GM12878 (cell line): ENCODE measurements at regions not wholly inside any gene's neighbourhood (a gene's known extent, or its start where the extent isn't known, plus 50 kb on each side); places are given as distances from the start of the nearest gene placed in this dataset.

ENCODE experiments used
- ATAC-seq: fragments of 200-7000 bp; cut with Tn5 transposase; 3 replicates; pipeline ENCODE4 v1.9.1; 2020; ENCODE audit warnings: mild to moderate bottlenecking, moderate library complexity
- BruUV-seq: library from RNA; stranded (reverse); fragments of 400-500 nt; replicated peaks from 2 replicates; lab custom pipeline; 2021; lab: Mats Ljungman, UMichigan
- CTCF ChIA-PET: fragments of 300-600 bp; sonication (Branson Sonifier 250); formaldehyde crosslinking; extraction: SDS; loops from one replicate; lab custom pipeline; 2021; ENCODE audit warnings: inconsistent platforms; lab: Yijun Ruan, JAX
- POLR2A ChIA-PET: fragments of 350-600 bp; formaldehyde crosslinking; extraction: SDS; loops from one replicate; lab custom pipeline; 2021; ENCODE audit warnings: inconsistent platforms; lab: Charles Lee
- RAD21 ChIA-PET: fragments of 300-600 bp; sonication (Branson Sonifier 250); formaldehyde crosslinking; loops from one replicate; lab custom pipeline; 2023; ENCODE audit warnings: antibody characterized with exemption; ENCODE audit not compliant: unreplicated experiment; lab: Charles Lee
- SMC1A ChIA-PET: fragments of 300-600 bp; sonication (Branson Sonifier 250); formaldehyde crosslinking; loops from one replicate; lab custom pipeline; 2023; ENCODE audit not compliant: unreplicated experiment, uncharacterized antibody; lab: Charles Lee
- DNase-seq: peaks from one replicate; pipeline ENCODE4 v3.0.0-alpha.2; 2011; ENCODE audit warnings: low read depth, low spot score
- FAIRE-seq: peaks from 3 replicates; lab custom pipeline; 2011; peaks lifted over from hg19 to GRCh38; lab: Jason Lieb, UNC
- H2AFZ ChIP-seq: 2 replicates; pipeline ENCODE4 v1.6.0; 2011; ENCODE audit warnings: low read depth, low read length, control low read depth; ENCODE audit not compliant: control insufficient read depth
- H3K27ac ChIP-seq: 2 replicates; pipeline ENCODE4 v1.5.1; 2011; ENCODE audit warnings: control low read depth; ENCODE audit not compliant: control insufficient read depth, insufficient read depth
- H3K27me3 ChIP-seq, 2 experiments: replicated peaks in 1 of 2; 2 replicates each; pipeline versions ENCODE4 v1.6.0 to v1.6.1; 2011; ENCODE audit warnings: low read length in 1 of 2; ENCODE audit not compliant: control insufficient read depth in 2 of 2, insufficient read depth in 2 of 2
- H3K36me3 ChIP-seq, 2 experiments: 2 replicates each; pipeline ENCODE4 v1.5.1; 2011; ENCODE audit warnings: low read length in 1 of 2; ENCODE audit not compliant: control insufficient read depth in 2 of 2, insufficient read depth in 2 of 2
- H3K4me1 ChIP-seq: 2 replicates; pipeline ENCODE4 v1.6.1; 2011; ENCODE audit warnings: mild to moderate bottlenecking, low read length, moderate library complexity, mixed read lengths; ENCODE audit not compliant: control insufficient read depth, insufficient read depth
- H3K4me2 ChIP-seq: 2 replicates; pipeline ENCODE4 v1.6.0; 2011; ENCODE audit warnings: control low read depth; ENCODE audit not compliant: control insufficient read depth, insufficient read depth
- H3K4me3 ChIP-seq: fragments of 200-600 bp; sonication (generic); 2 replicates; pipeline ENCODE4 v1.5.1; 2016
- H3K79me2 ChIP-seq: 2 replicates; pipeline ENCODE4 v1.6.0; 2011; ENCODE audit warnings: low read length; ENCODE audit not compliant: control insufficient read depth, insufficient read depth
- H3K9ac ChIP-seq: 2 replicates; pipeline ENCODE4 v1.8.0; 2011; ENCODE audit warnings: low read length, control low read depth, mixed read lengths; ENCODE audit not compliant: control insufficient read depth, insufficient read depth
- H3K9me3 ChIP-seq: replicated peaks from 3 replicates; pipeline ENCODE4 v1.5.1; 2011; ENCODE audit warnings: mild to moderate bottlenecking, low read length; ENCODE audit not compliant: control insufficient read depth, insufficient read depth
- H4K20me1 ChIP-seq: 2 replicates; pipeline ENCODE4 v1.6.0; 2011; ENCODE audit not compliant: control insufficient read depth, insufficient read depth
- BCL11A ChIP-seq: IDR thresholded peaks from 2 replicates; pipeline ENCODE4 v1.6.1; 2011; ENCODE audit warnings: low read depth, low read length
- EZH2 ChIP-seq: IDR thresholded peaks from 2 replicates; pipeline ENCODE4 v1.6.1; 2012; ENCODE audit warnings: low read depth, mild to moderate bottlenecking, control low read depth, inconsistent platforms, low read length, borderline replicate concordance; ENCODE audit not compliant: control insufficient read depth
- FOXK2 ChIP-seq: fragments of 450-650 bp; IDR thresholded peaks from 2 replicates; pipeline ENCODE4 v1.6.1; 2017; ENCODE audit warnings: mild to moderate bottlenecking, moderate library complexity
- MEF2B ChIP-seq: fragments of 450-650 bp; IDR thresholded peaks from 2 replicates; pipeline ENCODE4 v1.6.1; 2018; ENCODE audit warnings: mild to moderate bottlenecking, moderate library complexity; ENCODE audit not compliant: partially characterized antibody, poor library complexity, severe bottlenecking
- PAX5 ChIP-seq: IDR thresholded peaks from 2 replicates; pipeline ENCODE4 v1.6.1; 2011; ENCODE audit warnings: low read depth, low read length, borderline replicate concordance
- RAD21 ChIP-seq: IDR thresholded peaks from 2 replicates; pipeline ENCODE4 v1.6.1; 2011; ENCODE audit warnings: mild to moderate bottlenecking, low read depth, low read length, moderate library complexity; ENCODE audit not compliant: insufficient read depth
- RAD51 ChIP-seq: fragments of 450-650 bp; IDR thresholded peaks from 2 replicates; pipeline ENCODE4 v1.6.1; 2016; ENCODE audit warnings: moderate library complexity, mild to moderate bottlenecking, inconsistent platforms
- SMC3 ChIP-seq: IDR thresholded peaks from 2 replicates; pipeline ENCODE4 v1.6.1; 2011; ENCODE audit warnings: low read length, improper control_type of control experiment, borderline replicate concordance
- WRNIP1 ChIP-seq: IDR thresholded peaks from 2 replicates; pipeline ENCODE4 v1.6.1; 2011; ENCODE audit warnings: low read depth, low read length, improper control_type of control experiment, borderline replicate concordance
- ZBED1 ChIP-seq: IDR thresholded peaks from 2 replicates; pipeline ENCODE4 v1.6.1; 2016; ENCODE audit warnings: borderline replicate concordance
- ZNF207 ChIP-seq: fragments of 450-650 bp; IDR thresholded peaks from 2 replicates; pipeline ENCODE4 v1.6.1; 2014; ENCODE audit warnings: antibody characterized with exemption, mild to moderate bottlenecking, borderline replicate concordance
- WGBS: methylation state at CpG from one replicate; pipeline ENCODE4 v1.1.6; 2016; ENCODE audit warnings: low lambda C conversion rate; ENCODE audit not compliant: insufficient replicate concordance, insufficient coverage; ENCODE audit errors: missing lambda C conversion rate; 5-methylcytosine and 5-hydroxymethylcytosine counted together
- in situ Hi-C: fragments of 300-500 bp; cut with MboI; formaldehyde crosslinking; loops from 9 replicates; pipeline ENCODE4 v1.14.3; 2018; ENCODE audit warnings: mixed read lengths
- intact Hi-C: fragments of 100-400 bp; cut with micrococcal nuclease; formaldehyde crosslinking; loops from one replicate; pipeline ENCODE4 v1.14.2; 2022; ENCODE audit not compliant: unreplicated experiment
- TF ChIP-seq, protein P1 (sequence below): fragments of 450-650 bp; IDR thresholded peaks from 2 replicates; pipeline ENCODE4 v1.6.1; 2017; ENCODE audit warnings: mild to moderate bottlenecking, moderate library complexity
- TF ChIP-seq, protein P2 (sequence below): fragments of 450-650 bp; IDR thresholded peaks from 2 replicates; pipeline ENCODE4 v1.6.1; 2018; ENCODE audit warnings: borderline replicate concordance, mild to moderate bottlenecking; ENCODE audit not compliant: partially characterized antibody

DNA sequence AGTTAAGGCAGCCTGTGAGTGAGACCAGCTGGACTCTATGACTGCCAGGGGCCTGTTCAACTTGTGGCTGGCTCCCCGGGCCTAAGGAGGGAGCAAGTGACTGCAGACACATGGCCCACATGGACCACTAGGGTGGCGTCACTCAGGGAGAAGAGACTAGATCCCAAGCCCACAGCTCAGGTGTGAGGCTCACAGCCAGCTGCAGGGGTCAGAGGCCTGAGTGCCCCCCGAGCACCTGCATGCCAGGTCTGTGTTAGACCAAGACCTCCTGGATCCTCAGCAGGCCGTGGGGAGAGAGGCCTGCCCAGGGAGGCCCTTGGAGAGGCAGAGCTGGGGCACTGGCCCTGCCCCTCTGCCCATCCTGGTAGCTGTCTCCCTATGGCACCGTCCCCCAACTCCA lies 142.4 kb upstream of the RUNX3 start:
- SMC1A ChIA-PET, result interaction anchor here (0.5 to 1.3 kb wide), 2 partner anchors 132 to 218 kb away, joined by 3 read pairs; no protein-coding TSS in a partner anchor
- no peaks in the 10 kb centered on the region for H3K4me1 ChIP-seq
- DNase-seq (no peak), FAIRE-seq (no peak), ATAC-seq (no peak)
- POLR2A ChIA-PET, result no interaction called here
- no peak overlapping the region for H3K4me2 ChIP-seq
- RAD21 ChIA-PET, result no interaction called here
- H3K9me3 ChIP-seq, result no peaks in the 10 kb centered on the region; the same call in 1 of the 3 replicates
- TF ChIP-seq, protein P1, sequence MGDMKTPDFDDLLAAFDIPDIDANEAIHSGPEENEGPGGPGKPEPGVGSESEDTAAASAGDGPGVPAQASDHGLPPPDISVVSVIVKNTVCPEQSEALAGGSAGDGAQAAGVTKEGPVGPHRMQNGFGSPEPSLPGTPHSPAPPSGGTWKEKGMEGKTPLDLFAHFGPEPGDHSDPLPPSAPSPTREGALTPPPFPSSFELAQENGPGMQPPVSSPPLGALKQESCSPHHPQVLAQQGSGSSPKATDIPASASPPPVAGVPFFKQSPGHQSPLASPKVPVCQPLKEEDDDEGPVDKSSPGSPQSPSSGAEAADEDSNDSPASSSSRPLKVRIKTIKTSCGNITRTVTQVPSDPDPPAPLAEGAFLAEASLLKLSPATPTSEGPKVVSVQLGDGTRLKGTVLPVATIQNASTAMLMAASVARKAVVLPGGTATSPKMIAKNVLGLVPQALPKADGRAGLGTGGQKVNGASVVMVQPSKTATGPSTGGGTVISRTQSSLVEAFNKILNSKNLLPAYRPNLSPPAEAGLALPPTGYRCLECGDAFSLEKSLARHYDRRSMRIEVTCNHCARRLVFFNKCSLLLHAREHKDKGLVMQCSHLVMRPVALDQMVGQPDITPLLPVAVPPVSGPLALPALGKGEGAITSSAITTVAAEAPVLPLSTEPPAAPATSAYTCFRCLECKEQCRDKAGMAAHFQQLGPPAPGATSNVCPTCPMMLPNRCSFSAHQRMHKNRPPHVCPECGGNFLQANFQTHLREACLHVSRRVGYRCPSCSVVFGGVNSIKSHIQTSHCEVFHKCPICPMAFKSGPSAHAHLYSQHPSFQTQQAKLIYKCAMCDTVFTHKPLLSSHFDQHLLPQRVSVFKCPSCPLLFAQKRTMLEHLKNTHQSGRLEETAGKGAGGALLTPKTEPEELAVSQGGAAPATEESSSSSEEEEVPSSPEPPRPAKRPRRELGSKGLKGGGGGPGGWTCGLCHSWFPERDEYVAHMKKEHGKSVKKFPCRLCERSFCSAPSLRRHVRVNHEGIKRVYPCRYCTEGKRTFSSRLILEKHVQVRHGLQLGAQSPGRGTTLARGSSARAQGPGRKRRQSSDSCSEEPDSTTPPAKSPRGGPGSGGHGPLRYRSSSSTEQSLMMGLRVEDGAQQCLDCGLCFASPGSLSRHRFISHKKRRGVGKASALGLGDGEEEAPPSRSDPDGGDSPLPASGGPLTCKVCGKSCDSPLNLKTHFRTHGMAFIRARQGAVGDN, result no peak
- no peak for TF ChIP-seq ZNF207
- TF ChIP-seq RAD21, result no peak
- TF ChIP-seq, protein P2, sequence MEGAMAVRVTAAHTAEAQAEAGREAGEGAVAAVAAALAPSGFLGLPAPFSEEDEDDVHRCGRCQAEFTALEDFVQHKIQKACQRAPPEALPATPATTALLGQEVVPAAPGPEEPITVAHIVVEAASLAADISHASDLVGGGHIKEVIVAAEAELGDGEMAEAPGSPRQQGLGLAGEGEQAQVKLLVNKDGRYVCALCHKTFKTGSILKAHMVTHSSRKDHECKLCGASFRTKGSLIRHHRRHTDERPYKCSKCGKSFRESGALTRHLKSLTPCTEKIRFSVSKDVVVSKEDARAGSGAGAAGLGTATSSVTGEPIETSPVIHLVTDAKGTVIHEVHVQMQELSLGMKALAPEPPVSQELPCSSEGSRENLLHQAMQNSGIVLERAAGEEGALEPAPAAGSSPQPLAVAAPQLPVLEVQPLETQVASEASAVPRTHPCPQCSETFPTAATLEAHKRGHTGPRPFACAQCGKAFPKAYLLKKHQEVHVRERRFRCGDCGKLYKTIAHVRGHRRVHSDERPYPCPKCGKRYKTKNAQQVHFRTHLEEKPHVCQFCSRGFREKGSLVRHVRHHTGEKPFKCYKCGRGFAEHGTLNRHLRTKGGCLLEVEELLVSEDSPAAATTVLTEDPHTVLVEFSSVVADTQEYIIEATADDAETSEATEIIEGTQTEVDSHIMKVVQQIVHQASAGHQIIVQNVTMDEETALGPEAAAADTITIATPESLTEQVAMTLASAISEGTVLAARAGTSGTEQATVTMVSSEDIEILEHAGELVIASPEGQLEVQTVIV, result no peak
- no peak for TF ChIP-seq WRNIP1
- no peak for TF ChIP-seq PAX5
- TF ChIP-seq SMC3, result no peak
- TF ChIP-seq MEF2B, result no peak
- no peak for TF ChIP-seq BCL11A
- no peak for TF ChIP-seq FOXK2
- TF ChIP-seq RAD51, result no peak
- no peak for TF ChIP-seq EZH2
- TF ChIP-seq ZBED1, result no peak
- no peaks in the 10 kb centered on the region for H3K79me2 ChIP-seq
- in situ Hi-C loops (no loop called here), intact Hi-C loops (no loop called here)
- CTCF ChIA-PET, result interaction anchor here (1.1 to 1.7 kb wide), 2 partner anchors 35 to 224 kb away, joined by 3 to 5 read pairs; no protein-coding TSS in a partner anchor
- H4K20me1 ChIP-seq, result no peaks in the 10 kb centered on the region
- H3K4me3 ChIP-seq, result no peak overlapping the region
- no peak overlapping the region for H3K9ac ChIP-seq
- no peak overlapping the region for H2AFZ ChIP-seq
- H3K27me3 ChIP-seq, result no peaks in the 10 kb centered on the region; a peak in 1 of 4 replicates
- 14% methylated on average over 5 of the region's 5 CpGs for WGBS
- no peaks in the 10 kb centered on the region for H3K36me3 ChIP-seq
- no peak overlapping the region for H3K27ac ChIP-seq
- no TSS peak for BruUV-seq
